Neural cell (in vitro differentiated cells): ENCODE measurements at regions not wholly inside any gene's neighbourhood (a gene's known extent, or its start where the extent isn't known, plus 50 kb on each side); places are given as distances from the start of the nearest gene placed in this dataset.

Experiments
- CTCF ChIP-seq: fragments of 450-650 bp; IDR thresholded peaks from 2 replicates; pipeline ENCODE4 v1.5.1; 2014; ENCODE audit warnings: antibody characterized with exemption, mild to moderate bottlenecking, moderate library complexity; ENCODE audit not compliant: poor library complexity, severe bottlenecking
- EP300 ChIP-seq: fragments of 450-650 bp; conservative IDR thresholded peaks from 2 replicates; pipeline ENCODE4 v1.6.1; 2014; ENCODE audit warnings: antibody characterized with exemption, mild to moderate bottlenecking, moderate library complexity; ENCODE audit not compliant: poor library complexity, severe bottlenecking
- EZH2 ChIP-seq: fragments of 200-600, 300-800 bp; shearing (Covaris generic), sonication (generic); IDR thresholded peaks from 2 replicates; pipeline ENCODE4 v1.6.1; 2014; ENCODE audit warnings: antibody characterized with exemption, low read length, borderline replicate concordance, mild to moderate bottlenecking; ENCODE audit not compliant: insufficient read depth, poor library complexity, severe bottlenecking
- POLR2AphosphoS5 ChIP-seq: IDR thresholded peaks from 2 replicates; pipeline ENCODE4 v1.6.1; 2012

GRCh38 chr10:78749898-78750297 lies 318.9 kb upstream of the ZMIZ1 start:
- no peak for TF ChIP-seq CTCF
- TF ChIP-seq EP300 = no peak
- no peak for TF ChIP-seq EZH2
- no peak for TF ChIP-seq POLR2AphosphoS5
